ENCODE measurements at regions not wholly inside any gene's neighbourhood (a gene's known extent, or its start where the extent isn't known, plus 50 kb on each side); places are given as distances from the start of the nearest gene placed in this dataset.

GRCh38 chr5:168059131-168059530 is 232.3 kb upstream of the WWC1 start:
- no peak overlapping the region for H3K27ac ChIP-seq
- no peak for TF ChIP-seq CTCF (IDR thresholded peaks at IDR 0.05)
- H3K4me3 ChIP-seq = no peak overlapping the region
- no peak for DNase-seq (ENCODE audit: low spot score)

GRCh38 chr5:168062239-168062638 is 229.2 kb upstream of the WWC1 start:
- DNase-seq (ENCODE audit: low spot score) = no peak
- H3K27ac ChIP-seq = no peak overlapping the region
- no peak for TF ChIP-seq CTCF (IDR thresholded peaks at IDR 0.05)
- H3K4me3 ChIP-seq = no peak overlapping the region

GRCh38 chr5:168064457-168064856 is 227.0 kb upstream of the WWC1 start:
- no peak overlapping the region for H3K27ac ChIP-seq
- no peak for DNase-seq (ENCODE audit: low spot score)
- H3K4me3 ChIP-seq = no peak overlapping the region
- TF ChIP-seq CTCF (IDR thresholded peaks at IDR 0.05) = no peak

GRCh38 chr5:168064933-168065622 is 226.4 kb upstream of the WWC1 start:
- Histone ChIP-seq H3K4me3 (no peak overlapping the region), H3K27ac (no peak overlapping the region)
- TF ChIP-seq CTCF (IDR thresholded peaks at IDR 0.05) = no peak
- no peak for DNase-seq (ENCODE audit: low spot score)

- Histone ChIP-seq H3K4me3 (no peak overlapping the region), H3K27ac (no peak overlapping the region)
- TF ChIP-seq CTCF (IDR thresholded peaks at IDR 0.05) = no peak
- no peak for DNase-seq (ENCODE audit: low spot score)
Measured at GRCh38 chr5:168066536-168067208, 224.8 kb upstream of the WWC1 start.

- Histone ChIP-seq H3K4me3 (no peak overlapping the region), H3K27ac (no peak overlapping the region)
- DNase-seq (ENCODE audit: low spot score) = no peak
- no peak for TF ChIP-seq CTCF (IDR thresholded peaks at IDR 0.05)
Measured at GRCh38 chr5:168070761-168071160, 220.7 kb upstream of the WWC1 start.

- DNase-seq (ENCODE audit: low spot score) = no peak
- Histone ChIP-seq H3K4me3 (no peak overlapping the region), H3K27ac (no peak overlapping the region)
- no peak for TF ChIP-seq CTCF (IDR thresholded peaks at IDR 0.05)
Measured at GRCh38 chr5:168072665-168073064, 218.8 kb upstream of the WWC1 start.
